D721Med (cell line): ENCODE measurements at regions not wholly inside any gene's neighbourhood (a gene's known extent, or its start where the extent isn't known, plus 50 kb on each side); places are given as distances from the start of the nearest gene placed in this dataset.

Experiments used
- DNase-seq: peaks from one replicate; pipeline ENCODE4 v3.0.0; 2011; ENCODE audit warnings: low spot score; ENCODE audit not compliant: insufficient read length
- FAIRE-seq: peaks from 2 replicates; lab custom pipeline; 2011; peaks lifted over from hg19 to GRCh38; lab: Jason Lieb, UNC
- CTCF ChIP-seq: IDR thresholded peaks from 2 replicates; pipeline ENCODE4 v1.5.1; 2012; ENCODE audit warnings: mild to moderate bottlenecking, control low read depth; ENCODE audit not compliant: insufficient read depth; ENCODE audit errors: missing control alignments

DNA sequence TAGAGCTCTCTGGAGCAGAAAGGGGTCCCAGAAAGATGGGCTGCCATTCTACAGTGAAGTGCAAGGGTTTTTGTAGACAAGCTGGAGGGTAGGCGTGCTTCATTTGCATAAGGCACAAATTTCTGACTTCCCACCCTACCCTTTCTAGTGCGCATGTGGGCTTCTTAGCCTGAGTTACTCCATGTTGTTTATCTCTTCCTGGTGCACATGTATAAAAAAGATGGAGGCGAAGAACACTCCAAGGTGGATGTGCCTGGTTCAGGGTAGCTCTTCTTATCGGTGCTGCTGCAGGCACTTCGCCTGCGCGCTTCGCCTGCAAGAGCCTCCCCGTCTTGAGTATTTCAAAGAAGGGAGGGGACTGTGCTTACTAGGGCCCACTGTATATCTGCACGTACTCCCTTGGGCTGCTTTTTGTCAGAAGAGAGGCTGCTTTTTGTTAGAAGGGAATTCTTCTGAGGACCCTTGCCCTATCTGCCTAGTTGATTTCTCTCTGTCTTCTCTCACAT, 1047.3 kb upstream of the CNTN5 start:
- TF ChIP-seq CTCF: no peak
- FAIRE-seq (no peak), DNase-seq (no peak)

- no peak for DNase-seq
- no peak for FAIRE-seq
- TF ChIP-seq CTCF: no peak
These were observed 1045.8 kb upstream of the CNTN5 start for GRCh38 chr11:97974798-97975498.

- no peak for TF ChIP-seq CTCF
- no peak for DNase-seq
- FAIRE-seq: no peak
These were observed 1043.0 kb upstream of the CNTN5 start for GRCh38 chr11:97977726-97978125.

DNA sequence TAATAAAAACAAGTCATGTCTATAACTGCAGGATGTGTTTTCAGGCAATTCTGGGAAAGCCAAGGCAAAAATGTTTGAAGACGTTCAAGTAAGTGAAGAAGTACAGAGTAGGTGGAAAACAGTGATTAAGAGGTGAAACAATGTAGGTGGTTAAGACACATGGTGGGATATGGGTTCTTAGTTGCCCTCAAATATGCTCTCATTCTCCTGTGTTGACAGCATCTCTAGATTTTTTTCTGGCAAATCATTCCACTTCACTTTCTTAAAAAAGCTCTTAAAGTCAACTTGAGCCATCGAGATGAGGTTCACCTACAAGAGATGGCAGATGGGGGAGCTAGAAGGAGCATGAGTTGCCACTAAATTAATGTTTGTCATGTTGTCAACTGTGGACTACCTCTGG, 1041.0 kb upstream of the CNTN5 start:
- DNase-seq (no peak), FAIRE-seq (no peak)
- no peak for TF ChIP-seq CTCF

GRCh38 chr11:97982512-97982911, 1038.2 kb upstream of the CNTN5 start:
- no peak for DNase-seq
- no peak for TF ChIP-seq CTCF
- no peak for FAIRE-seq

DNA sequence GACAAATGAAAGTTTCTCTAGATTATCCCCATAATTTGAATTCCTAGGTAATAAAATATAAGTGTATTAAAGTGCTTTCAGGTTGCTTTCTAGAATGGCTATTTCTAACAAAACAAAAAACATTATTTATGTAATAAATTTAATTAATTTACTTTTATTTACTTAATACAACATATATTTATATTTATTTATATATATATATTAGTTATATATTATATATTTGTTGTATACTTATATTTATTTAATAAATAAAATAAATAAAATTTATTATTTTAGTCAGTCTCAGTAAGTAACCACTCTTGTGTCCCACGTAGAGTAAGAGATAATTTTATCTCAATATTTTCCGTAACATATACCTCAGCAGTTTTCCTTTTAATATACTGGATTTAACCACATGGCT, 1031.6 kb upstream of the CNTN5 start:
- no peak for DNase-seq
- no peak for FAIRE-seq
- TF ChIP-seq CTCF: no peak

GRCh38 chr11:97990162-97990920, 1030.4 kb upstream of the CNTN5 start:
- FAIRE-seq (no peak), DNase-seq (no peak)
- TF ChIP-seq CTCF: no peak
